HT-29 (cell line): ENCODE measurements at regions not wholly inside any gene's neighbourhood (a gene's known extent, or its start where the extent isn't known, plus 50 kb on each side); places are given as distances from the start of the nearest gene placed in this dataset.

Experiments used
- DNase-seq: peaks from one replicate; pipeline ENCODE4 v3.0.0-alpha.2; 2015; ENCODE audit warnings: low spot score

- DNase-seq: no peak
Observed at GRCh38 chr13:47067306-47067705, 170.5 kb upstream of the HTR2A start.

GRCh38 chr13:47066226-47066625, 169.4 kb upstream of the HTR2A start:
- DNase-seq: no peak

- no peak for DNase-seq
Observed at GRCh38 chr13:47064381-47064780, 167.5 kb upstream of the HTR2A start.

- DNase-seq: no peak
Observed at GRCh38 chr13:47049276-47049989, 152.6 kb upstream of the HTR2A start.

- DNase-seq: no peak
Observed at GRCh38 chr13:47046706-47047105, 149.9 kb upstream of the HTR2A start.

- no peak for DNase-seq
Observed at GRCh38 chr13:47044842-47045241, 148.0 kb upstream of the HTR2A start.

- DNase-seq: no peak
Observed at GRCh38 chr13:47039106-47039505, 142.3 kb upstream of the HTR2A start.

- no peak for DNase-seq
Observed at GRCh38 chr13:47038188-47038587, 141.3 kb upstream of the HTR2A start.

GRCh38 chr13:47036294-47037008, 139.6 kb upstream of the HTR2A start:
- DNase-seq: no peak

GRCh38 chr13:47033216-47033615, 136.4 kb upstream of the HTR2A start:
- DNase-seq: no peak

- DNase-seq: no peak
Observed at GRCh38 chr13:47027780-47028437, 131.1 kb upstream of the HTR2A start.

GRCh38 chr13:47025791-47026447, 129.1 kb upstream of the HTR2A start:
- no peak for DNase-seq

- DNase-seq: no peak
Observed at GRCh38 chr13:47019977-47020376, 123.1 kb upstream of the HTR2A start.

- DNase-seq: no peak
Observed at GRCh38 chr13:47017476-47017875, 120.6 kb upstream of the HTR2A start.

- no peak for DNase-seq
Observed at GRCh38 chr13:47008318-47008717, 111.5 kb upstream of the HTR2A start.

GRCh38 chr13:47005756-47006414, 109.0 kb upstream of the HTR2A start:
- no peak for DNase-seq

- no peak for DNase-seq
Observed at GRCh38 chr13:47004540-47004939, 107.7 kb upstream of the HTR2A start.

GRCh38 chr13:47004027-47004426, 107.2 kb upstream of the HTR2A start:
- peak; percentile 34 for DNase-seq

GRCh38 chr13:47000165-47000564, 103.3 kb upstream of the HTR2A start:
- DNase-seq: peak; percentile 23

GRCh38 chr13:46996316-46997030, 99.6 kb upstream of the HTR2A start:
- DNase-seq: no peak

- DNase-seq: no peak
Observed at GRCh38 chr13:46995874-46996273, 99.0 kb upstream of the HTR2A start.
